ENCODE measurements at regions not wholly inside any gene's neighbourhood (a gene's known extent, or its start where the extent isn't known, plus 50 kb on each side); places are given as distances from the start of the nearest gene placed in this dataset.

GRCh38 chr4:4695497-4695896 lies 153.6 kb upstream of the STX18 start:
- TF ChIP-seq CTCF (tag by site-specific recombination; IDR thresholded peaks at IDR 0.05), result no peak
- no peak for TF ChIP-seq ZBTB49 (tag by site-specific recombination; IDR thresholded peaks at IDR 0.05; ENCODE audit: low read depth)
- TF ChIP-seq ZNF623 (tag by site-specific recombination; IDR thresholded peaks at IDR 0.05), result no peak
- TF ChIP-seq TSHZ1 (tag by site-specific recombination; IDR thresholded peaks at IDR 0.05; ENCODE audit: borderline replicate concordance), result no peak
- TF ChIP-seq ZFP69B (tag by site-specific recombination; IDR thresholded peaks at IDR 0.05), result no peak
- no peak for TF ChIP-seq ZNF701 (tag by site-specific recombination; IDR thresholded peaks at IDR 0.05)
- no peak for TF ChIP-seq TCF7L2 (IDR thresholded peaks at IDR 0.05; ENCODE audit: borderline replicate concordance, low read depth, low read length)
- TF ChIP-seq ZNF221 (tag by site-specific recombination; IDR thresholded peaks at IDR 0.05; ENCODE audit: borderline replicate concordance), result no peak
- TF ChIP-seq ATF2 (tag by site-specific recombination; IDR thresholded peaks at IDR 0.05; ENCODE audit: low read depth), result no peak
- no peak for TF ChIP-seq ZNF398 (tag by site-specific recombination; IDR thresholded peaks at IDR 0.05)
- no peak for TF ChIP-seq ZNF660 (tag by site-specific recombination; IDR thresholded peaks at IDR 0.05)
- TF ChIP-seq ZBTB7A (tag by site-specific recombination; IDR thresholded peaks at IDR 0.05; ENCODE audit: low read depth), result no peak
- no peak for TF ChIP-seq ZNF391 (tag by site-specific recombination; IDR thresholded peaks at IDR 0.05; ENCODE audit: borderline replicate concordance, low read depth)
- no peak for TF ChIP-seq SP7 (tag by site-specific recombination; IDR thresholded peaks at IDR 0.05)

Data from HEK293 (cell line).